HCT116 (cell line): ENCODE measurements at regions not wholly inside any gene's neighbourhood (a gene's known extent, or its start where the extent isn't known, plus 50 kb on each side); places are given as distances from the start of the nearest gene placed in this dataset.

ENCODE experiments used
- ATAC-seq: fragments of 200-7000 bp; cut with Tn5 transposase; 2 replicates; pipeline ENCODE4 v1.9.1; 2020; ENCODE audit warnings: mild to moderate bottlenecking, moderate library complexity
- BruUV-seq: library from RNA; stranded (reverse); fragments of 400-500 nt; replicated peaks from 2 replicates; lab custom pipeline; 2021; lab: Mats Ljungman, UMichigan
- CTCF ChIA-PET: fragments of 300-600 bp; sonication (Branson Sonifier 250); formaldehyde crosslinking; loops from one replicate; lab custom pipeline; 2021; ENCODE audit warnings: antibody characterized with exemption; lab: Charles Lee
- POLR2A ChIA-PET: fragments of 300-600, 350-600 bp; sonication (Branson Sonifier 250); formaldehyde crosslinking; loops from one replicate; lab custom pipeline; 2021; ENCODE audit warnings: antibody characterized with exemption; lab: Charles Lee
- RAD21 ChIA-PET, 2 experiments: fragments of 300-600 bp; sonication (Branson Sonifier 250); formaldehyde crosslinking; loops; one replicate each; lab custom pipeline; 2023; ENCODE audit warnings: low total read pairs in 2 of 2; ENCODE audit not compliant: uncharacterized antibody in 2 of 2, unreplicated experiment in 2 of 2, low non-redundant PET in 1 of 2; lab: Charles Lee
- DNase-seq: peaks from one replicate; pipeline ENCODE4 v3.0.0-alpha.2; 2010; ENCODE audit warnings: low read depth, low spot score
- H2AFZ ChIP-seq: fragments of 200-600 bp; shearing (Covaris generic), sonication (generic); 2 replicates; pipeline ENCODE4 v1.6.1; 2017; ENCODE audit warnings: low read depth, mixed run types, mixed read lengths, antibody characterized with exemption, low read length; ENCODE audit not compliant: poor library complexity, severe bottlenecking
- H3K27ac ChIP-seq: 2 replicates; pipeline ENCODE4 v1.5.1; 2012; ENCODE audit warnings: low read depth, low read length
- H3K27me3 ChIP-seq: fragments of 200-600 bp; sonication (generic); 2 replicates; pipeline ENCODE4 v1.6.1; 2016; ENCODE audit warnings: mixed run types, low read length, mixed read lengths; ENCODE audit not compliant: insufficient read depth
- H3K36me3 ChIP-seq, 2 experiments: fragments of 200-500 bp in 1 of 2; fragments of 200-600 bp in 1 of 2; sonication (Bioruptor generic) in 1 of 2; sonication (generic) in 1 of 2; 2 replicates each; pipeline versions ENCODE4 v1.5.1 to v1.6.1; 2014 to 2016; ENCODE audit warnings: low read length in 2 of 2, inconsistent platforms in 1 of 2, mixed read lengths in 1 of 2, mixed run types in 1 of 2; ENCODE audit not compliant: insufficient read depth in 2 of 2, control insufficient read depth in 1 of 2
- H3K4me1 ChIP-seq, 2 experiments: fragments of 200-600 bp in 1 of 2; sonication (generic) in 1 of 2; 2 replicates each; pipeline versions ENCODE4 v1.5.1 to v1.6.1; 2012 to 2017; ENCODE audit warnings: low read length in 2 of 2, inconsistent platforms in 1 of 2, mild to moderate bottlenecking in 1 of 2, mixed read lengths in 1 of 2, mixed run types in 1 of 2, moderate library complexity in 1 of 2; ENCODE audit not compliant: insufficient read depth in 2 of 2, control insufficient read depth in 1 of 2
- H3K4me2 ChIP-seq: fragments of 200-600 bp; sonication (generic); 2 replicates; pipeline ENCODE4 v1.6.1; 2017; ENCODE audit warnings: mixed run types, low read length, mixed read lengths
- H3K4me3 ChIP-seq, 2 experiments: fragments of 200-600 bp in 1 of 2; sonication (generic) in 1 of 2; replicated peaks in 1 of 2; 2 replicates each; pipeline ENCODE4 v1.5.1; 2011 to 2016; ENCODE audit warnings: low read length in 2 of 2, control low read depth in 1 of 2, low read depth in 1 of 2, mild to moderate bottlenecking in 1 of 2, mixed read lengths in 1 of 2, mixed run types in 1 of 2
- H3K79me2 ChIP-seq: fragments of 200-600 bp; sonication (generic); 2 replicates; pipeline ENCODE4 v1.6.1; 2017; ENCODE audit warnings: mild to moderate bottlenecking, mixed run types, low read length, moderate library complexity, mixed read lengths; ENCODE audit not compliant: insufficient read depth
- H3K9ac ChIP-seq: fragments of 200-600 bp; sonication (generic); 2 replicates; pipeline ENCODE4 v1.6.1; 2016; ENCODE audit warnings: low read length, mixed read lengths
- H3K9me2 ChIP-seq: fragments of 200-600 bp; sonication (generic), shearing (Covaris generic); 2 replicates; pipeline ENCODE4 v1.6.1; 2017; ENCODE audit warnings: mixed run types, mild to moderate bottlenecking, moderate library complexity; ENCODE audit not compliant: insufficient read depth
- H3K9me3 ChIP-seq, 2 experiments: fragments of 200-500 bp in 1 of 2; fragments of 200-600 bp in 1 of 2; sonication (Bioruptor generic) in 1 of 2; sonication (generic) in 1 of 2; 2 replicates each; pipeline ENCODE4 v1.6.1; 2014 to 2017; ENCODE audit warnings: low read length in 2 of 2, mixed read lengths in 2 of 2, inconsistent platforms in 1 of 2, low read depth in 1 of 2, mild to moderate bottlenecking in 1 of 2, mixed run types in 1 of 2, moderate library complexity in 1 of 2; ENCODE audit not compliant: control insufficient read depth in 1 of 2, insufficient read depth in 1 of 2
- H4K20me1 ChIP-seq: fragments of 200-600 bp; sonication (generic), shearing (Covaris generic); 2 replicates; pipeline ENCODE4 v1.6.1; 2017; ENCODE audit warnings: mixed run types, mild to moderate bottlenecking, moderate library complexity; ENCODE audit not compliant: insufficient read depth
- CEBPB ChIP-seq: IDR thresholded peaks from 2 replicates; pipeline ENCODE4 v1.6.1; 2012; ENCODE audit warnings: low read depth
- CTCF ChIP-seq, 3 experiments: fragments of 200-600 bp in 1 of 3; sonication (generic) in 1 of 3; IDR thresholded peaks in 2 of 3; conservative IDR thresholded peaks in 1 of 3; 2 replicates each; pipeline ENCODE4 v1.5.1; 2012 to 2017; ENCODE audit warnings: low read depth in 2 of 3, low read length in 2 of 3, antibody characterized with exemption in 1 of 3, borderline replicate concordance in 1 of 3, control low read depth in 1 of 3, mild to moderate bottlenecking in 1 of 3, mixed read lengths in 1 of 3, mixed run types in 1 of 3, moderate library complexity in 1 of 3; ENCODE audit not compliant: insufficient read depth in 1 of 3
- EGR1 ChIP-seq: IDR thresholded peaks from 2 replicates; pipeline ENCODE4 v1.6.1; 2012; ENCODE audit warnings: low read depth
- ELF1 ChIP-seq: IDR thresholded peaks from 2 replicates; pipeline ENCODE4 v1.6.1; 2012; ENCODE audit warnings: low read depth, borderline replicate concordance
- EZH2 ChIP-seq: fragments of 200-600 bp; sonication (generic); IDR thresholded peaks from 2 replicates; pipeline ENCODE4 v1.6.1; 2017; ENCODE audit warnings: antibody characterized with exemption, mixed run types
- EZH2phosphoT487 ChIP-seq: fragments of 200-600 bp; IDR thresholded peaks from 2 replicates; pipeline ENCODE4 v1.6.1; 2018; ENCODE audit warnings: antibody characterized with exemption, borderline replicate concordance
- MAX ChIP-seq: IDR thresholded peaks from 2 replicates; pipeline ENCODE4 v1.6.1; 2012
- POLR2AphosphoS5 ChIP-seq: IDR thresholded peaks from 2 replicates; pipeline ENCODE4 v1.6.1; 2011; ENCODE audit warnings: mild to moderate bottlenecking, low read depth, low read length, moderate library complexity
- RAD21 ChIP-seq: IDR thresholded peaks from 2 replicates; pipeline ENCODE4 v1.6.1; 2012; ENCODE audit warnings: low read depth, mild to moderate bottlenecking
- SIN3A ChIP-seq: IDR thresholded peaks from 2 replicates; pipeline ENCODE4 v1.6.1; 2012; ENCODE audit warnings: low read depth
- SP1 ChIP-seq: IDR thresholded peaks from 2 replicates; pipeline ENCODE4 v1.6.1; 2012; ENCODE audit warnings: low read depth
- intact Hi-C: fragments of 100-400 bp; cut with micrococcal nuclease; formaldehyde crosslinking; loops from 2 replicates; pipeline ENCODE4 v1.10.0; 2022

GRCh38 chr4:110801591-110801990, 178.7 kb upstream of the PITX2 start:
- ChIA-PET RAD21 (no interaction called here), CTCF (no interaction called here), POLR2A (no interaction called here)
- BruUV-seq: no TSS peak
- H3K4me2 ChIP-seq: no peak overlapping the region
- DNase-seq (no peak), ATAC-seq (no peak)
- no peaks in the 10 kb centered on the region for H3K9me3 ChIP-seq
- no peaks in the 10 kb centered on the region for H3K27me3 ChIP-seq
- H3K9me2 ChIP-seq: no peaks in the 10 kb centered on the region
- no peaks in the 10 kb centered on the region for H3K4me1 ChIP-seq
- H3K36me3 ChIP-seq: no peaks in the 10 kb centered on the region
- H3K4me3 ChIP-seq: no peak overlapping the region
- intact Hi-C loops: no loop called here
- H3K27ac ChIP-seq: no peak overlapping the region
- no peak overlapping the region for H2AFZ ChIP-seq
- no peak overlapping the region for H3K9ac ChIP-seq
- no peaks in the 10 kb centered on the region for H4K20me1 ChIP-seq
- H3K79me2 ChIP-seq: no peaks in the 10 kb centered on the region
- TF ChIP-seq RAD21 (no peak), SP1 (no peak), EZH2phosphoT487 (no peak), CTCF (IDR thresholded peaks at IDR 0.05 in 2 of 3, conservative IDR thresholded peaks at IDR 0.05 in 1 of 3; ENCODE audit: borderline replicate concordance in 1 of 3, insufficient read depth in 1 of 3, low read depth in 2 of 3, low read length in 2 of 3) (no peak), EZH2 (no peak), CEBPB (no peak), EGR1 (no peak), MAX (no peak), SIN3A (no peak), POLR2AphosphoS5 (no peak), ELF1 (no peak)
